SHP77 treated with DMSO at 0.1 percent for 48 hours (cell line): ENCODE measurements at regions not wholly inside any gene's neighbourhood (a gene's known extent, or its start where the extent isn't known, plus 50 kb on each side); places are given as distances from the start of the nearest gene placed in this dataset.
A peak's percentile ranks its signal among the peaks of the same experiment; 100 is the strongest.
"Not testable (repeated sequence)": the region's sequence is repeated elsewhere in the genome, so short reads cannot be mapped to it uniquely, and the experiment has no call there.

Source experiments
- DNase-seq: peaks from one replicate; lab custom pipeline; 2025; lab: John Stamatoyannopoulos, UW

GRCh38 chr3:16769525-16769924, 115.2 kb upstream of the PLCL2 start:
- no peak for DNase-seq

- DNase-seq, result no peak
Observed at GRCh38 chr3:16770021-16770420, 114.7 kb upstream of the PLCL2 start.

GRCh38 chr3:16770792-16771191, 114.0 kb upstream of the PLCL2 start:
- no peak for DNase-seq

GRCh38 chr3:16773594-16773993, 111.2 kb upstream of the PLCL2 start:
- not testable (repeated sequence) for DNase-seq

GRCh38 chr3:16774536-16774935, 110.2 kb upstream of the PLCL2 start:
- not testable (repeated sequence) for DNase-seq

- no peak for DNase-seq
Observed at GRCh38 chr3:16784973-16785372, 99.8 kb upstream of the PLCL2 start.

- no peak for DNase-seq
Observed at GRCh38 chr3:16785465-16785864, 99.3 kb upstream of the PLCL2 start.

- DNase-seq, result no peak
Observed at GRCh38 chr3:16788440-16789056, 96.2 kb upstream of the PLCL2 start.

GRCh38 chr3:16789344-16790120, 95.2 kb upstream of the PLCL2 start:
- no peak for DNase-seq

- DNase-seq, result no peak
Observed at GRCh38 chr3:16790432-16791400, 94.0 kb upstream of the PLCL2 start.

- DNase-seq, result no peak
Observed at GRCh38 chr3:16793321-16793720, 91.4 kb upstream of the PLCL2 start.

- DNase-seq, result no peak
Observed at GRCh38 chr3:16794257-16794656, 90.5 kb upstream of the PLCL2 start.

- DNase-seq, result no peak
Observed at GRCh38 chr3:16795581-16795980, 89.2 kb upstream of the PLCL2 start.

- DNase-seq, result no peak
Observed at GRCh38 chr3:16797831-16798230, 86.9 kb upstream of the PLCL2 start.

- DNase-seq, result no peak
Observed at GRCh38 chr3:16798738-16799137, 86.0 kb upstream of the PLCL2 start.

- DNase-seq, result no peak
Observed at GRCh38 chr3:16800361-16800760, 84.4 kb upstream of the PLCL2 start.

GRCh38 chr3:16801223-16801622, 83.5 kb upstream of the PLCL2 start:
- DNase-seq, result no peak

- peak; percentile 6 for DNase-seq
Observed at GRCh38 chr3:16801698-16802097, 83.1 kb upstream of the PLCL2 start.

GRCh38 chr3:16802389-16802788, 82.4 kb upstream of the PLCL2 start:
- DNase-seq, result no peak

GRCh38 chr3:16803019-16803418, 81.7 kb upstream of the PLCL2 start:
- DNase-seq, result no peak

GRCh38 chr3:16807391-16807790, 77.4 kb upstream of the PLCL2 start:
- DNase-seq, result no peak

GRCh38 chr3:16808393-16809107, 76.2 kb upstream of the PLCL2 start:
- DNase-seq, result no peak
